ENCODE measurements at regions not wholly inside any gene's neighbourhood (a gene's known extent, or its start where the extent isn't known, plus 50 kb on each side); places are given as distances from the start of the nearest gene placed in this dataset.

DNA sequence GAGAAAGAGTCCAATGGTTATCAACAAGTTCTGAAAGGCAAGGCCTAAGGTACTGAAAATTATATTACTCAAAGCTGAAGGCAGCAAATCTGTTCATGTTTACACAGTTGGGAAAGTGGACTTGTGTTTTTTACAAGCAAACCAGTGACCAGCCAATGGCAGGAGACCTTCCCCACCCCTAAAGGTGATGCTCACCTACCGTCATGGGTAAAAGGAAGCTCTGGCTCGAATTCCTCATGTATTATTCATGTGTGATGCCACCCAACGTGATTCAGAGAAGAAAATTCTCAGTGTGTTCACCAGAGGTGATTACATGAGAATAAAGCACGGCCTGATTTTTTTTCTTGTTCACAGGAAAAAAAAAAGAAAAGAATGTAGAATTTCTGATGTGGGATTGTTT lies 1161.2 kb upstream of the SEL1L start:
- no peak for TF ChIP-seq POLR2A (IDR thresholded peaks at IDR 0.05)
- TF ChIP-seq, protein P1, sequence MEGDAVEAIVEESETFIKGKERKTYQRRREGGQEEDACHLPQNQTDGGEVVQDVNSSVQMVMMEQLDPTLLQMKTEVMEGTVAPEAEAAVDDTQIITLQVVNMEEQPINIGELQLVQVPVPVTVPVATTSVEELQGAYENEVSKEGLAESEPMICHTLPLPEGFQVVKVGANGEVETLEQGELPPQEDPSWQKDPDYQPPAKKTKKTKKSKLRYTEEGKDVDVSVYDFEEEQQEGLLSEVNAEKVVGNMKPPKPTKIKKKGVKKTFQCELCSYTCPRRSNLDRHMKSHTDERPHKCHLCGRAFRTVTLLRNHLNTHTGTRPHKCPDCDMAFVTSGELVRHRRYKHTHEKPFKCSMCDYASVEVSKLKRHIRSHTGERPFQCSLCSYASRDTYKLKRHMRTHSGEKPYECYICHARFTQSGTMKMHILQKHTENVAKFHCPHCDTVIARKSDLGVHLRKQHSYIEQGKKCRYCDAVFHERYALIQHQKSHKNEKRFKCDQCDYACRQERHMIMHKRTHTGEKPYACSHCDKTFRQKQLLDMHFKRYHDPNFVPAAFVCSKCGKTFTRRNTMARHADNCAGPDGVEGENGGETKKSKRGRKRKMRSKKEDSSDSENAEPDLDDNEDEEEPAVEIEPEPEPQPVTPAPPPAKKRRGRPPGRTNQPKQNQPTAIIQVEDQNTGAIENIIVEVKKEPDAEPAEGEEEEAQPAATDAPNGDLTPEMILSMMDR (IDR thresholded peaks at IDR 0.05) = no peak
- intact Hi-C loops (cut with DNase I; ENCODE audit: low total_unique reads) = no loop called here
- DNase-seq (ENCODE audit: low spot score in 2 of 2) = no peak
- no peak overlapping the region for H3K4me3 ChIP-seq (ENCODE audit: low read depth, poor library complexity, severe bottlenecking)
- 55 to 62% methylated on average over 4 of the region's 4 CpGs for WGBS, 2 donors

DNA sequence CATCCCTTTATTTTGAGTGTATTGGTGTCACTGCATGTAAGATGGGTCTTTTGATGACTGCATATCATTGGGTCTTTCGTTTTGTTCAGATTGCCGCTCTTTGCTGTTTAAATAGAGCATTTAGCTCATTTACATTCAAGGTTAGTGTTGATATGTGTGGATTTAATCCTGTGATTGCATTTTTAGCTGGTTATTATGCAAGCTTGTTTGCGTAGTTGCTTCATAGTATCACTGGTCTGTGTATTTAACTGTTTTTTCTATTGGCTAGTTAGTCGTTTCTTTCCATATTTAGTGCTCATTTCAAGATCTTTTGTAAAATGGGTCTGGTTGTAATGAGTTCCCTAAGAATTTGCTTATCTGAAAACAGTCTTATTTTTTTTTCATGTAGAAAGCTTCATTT lies 1170.6 kb upstream of the SEL1L start:
- intact Hi-C loops (cut with DNase I; ENCODE audit: low total_unique reads) = no loop called here
- DNase-seq (ENCODE audit: low spot score in 2 of 2) = no peak
- WGBS, 2 donors = 62 to 68% methylated on average over 4 of the region's 4 CpGs
- no peak overlapping the region for H3K4me3 ChIP-seq (ENCODE audit: low read depth, poor library complexity, severe bottlenecking)
- TF ChIP-seq, protein P1 (IDR thresholded peaks at IDR 0.05) = no peak
- TF ChIP-seq POLR2A (IDR thresholded peaks at IDR 0.05) = no peak

DNA sequence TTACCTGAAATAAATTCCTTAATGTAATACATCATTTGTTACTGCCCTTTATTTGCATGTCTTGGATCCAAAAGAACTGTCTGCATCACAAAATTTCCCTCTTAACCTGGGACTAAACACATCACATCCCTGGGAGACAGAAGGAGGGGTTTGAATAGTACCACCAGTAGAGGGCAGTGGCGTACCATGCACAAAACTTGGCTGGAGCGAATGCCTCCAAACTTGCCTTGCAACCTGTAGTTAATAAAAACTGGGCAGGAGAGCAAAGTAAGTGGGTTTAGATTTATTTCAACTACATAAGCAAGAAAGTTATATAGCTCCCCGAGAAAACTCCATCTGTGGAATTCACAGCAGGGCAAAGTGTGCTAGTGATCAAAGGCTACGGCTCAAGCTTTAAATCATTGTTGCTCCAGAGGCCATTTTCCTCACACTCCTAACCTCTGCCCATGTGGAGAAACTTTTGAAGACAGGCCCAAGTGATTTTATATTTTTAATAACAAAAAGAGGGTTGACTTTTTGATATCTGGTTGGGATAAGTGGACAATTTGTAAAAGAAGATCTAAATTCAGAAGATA lies 1176.7 kb upstream of the SEL1L start:
- TF ChIP-seq, protein P1 (IDR thresholded peaks at IDR 0.05) = no peak
- TF ChIP-seq POLR2A (IDR thresholded peaks at IDR 0.05) = no peak
- WGBS, 2 donors = 17 to 31% methylated on average over 4 of the region's 4 CpGs
- H3K4me3 ChIP-seq (ENCODE audit: low read depth, poor library complexity, severe bottlenecking) = no peak overlapping the region
- peak in 1 of 2 donors; percentile 31 for DNase-seq (ENCODE audit: low spot score in 2 of 2)
- intact Hi-C loops (cut with DNase I; ENCODE audit: low total_unique reads) = no loop called here

DNA sequence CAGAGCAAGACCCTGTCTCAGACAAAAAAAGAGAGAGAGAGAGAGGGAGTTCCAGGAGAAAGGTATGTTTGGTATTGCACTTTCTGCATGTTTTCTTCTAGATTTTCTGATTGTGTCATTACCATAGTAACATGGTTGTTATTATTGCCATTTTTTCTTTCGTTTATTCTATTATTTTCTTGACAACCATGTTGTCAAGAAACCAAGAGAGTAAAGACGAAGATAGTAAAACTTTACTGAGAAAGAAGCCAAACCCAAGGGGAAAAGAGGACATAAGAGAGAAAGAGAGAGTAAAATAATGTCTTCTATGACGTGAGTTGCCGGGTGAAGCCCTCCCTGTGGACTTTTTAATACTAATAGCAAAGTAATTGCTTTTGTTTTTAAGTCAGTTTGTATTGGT lies 1186.0 kb upstream of the SEL1L start:
- 25 to 43% methylated on average over 4 of the region's 4 CpGs for WGBS, 2 donors
- no peak overlapping the region for H3K4me3 ChIP-seq (ENCODE audit: low read depth, poor library complexity, severe bottlenecking)
- intact Hi-C loops (cut with DNase I; ENCODE audit: low total_unique reads) = no loop called here
- TF ChIP-seq, protein P1 (IDR thresholded peaks at IDR 0.05) = no peak
- no peak for TF ChIP-seq POLR2A (IDR thresholded peaks at IDR 0.05)
- DNase-seq (ENCODE audit: low spot score in 2 of 2) = no peak

DNA sequence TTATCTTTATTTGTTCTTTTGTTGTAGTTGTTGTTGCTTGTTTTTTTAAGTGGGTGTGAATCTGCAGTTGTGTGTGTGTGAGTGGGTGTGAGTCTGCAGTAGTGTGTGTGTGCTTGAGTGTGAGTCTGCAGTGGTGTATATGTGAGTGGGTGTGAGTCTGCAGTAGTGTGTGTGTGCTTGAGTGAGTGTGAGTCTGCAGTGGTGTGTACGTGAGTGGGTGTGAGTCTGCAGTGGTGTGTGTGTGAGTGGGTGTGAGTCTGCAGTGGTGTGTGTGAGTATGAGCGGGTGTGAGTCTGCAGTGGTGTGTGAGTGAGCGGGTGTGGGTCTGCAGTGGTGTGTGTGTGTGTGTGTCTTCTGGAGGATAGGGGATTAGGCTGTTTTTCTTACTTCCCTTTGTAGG lies 1186.8 kb upstream of the SEL1L start:
- WGBS, 2 donors = 66 to 83% methylated on average over 3 of the region's 3 CpGs
- no peak for TF ChIP-seq POLR2A (IDR thresholded peaks at IDR 0.05)
- intact Hi-C loops (cut with DNase I; ENCODE audit: low total_unique reads) = no loop called here
- no peak for DNase-seq (ENCODE audit: low spot score in 2 of 2)
- no peak overlapping the region for H3K4me3 ChIP-seq (ENCODE audit: low read depth, poor library complexity, severe bottlenecking)

DNA sequence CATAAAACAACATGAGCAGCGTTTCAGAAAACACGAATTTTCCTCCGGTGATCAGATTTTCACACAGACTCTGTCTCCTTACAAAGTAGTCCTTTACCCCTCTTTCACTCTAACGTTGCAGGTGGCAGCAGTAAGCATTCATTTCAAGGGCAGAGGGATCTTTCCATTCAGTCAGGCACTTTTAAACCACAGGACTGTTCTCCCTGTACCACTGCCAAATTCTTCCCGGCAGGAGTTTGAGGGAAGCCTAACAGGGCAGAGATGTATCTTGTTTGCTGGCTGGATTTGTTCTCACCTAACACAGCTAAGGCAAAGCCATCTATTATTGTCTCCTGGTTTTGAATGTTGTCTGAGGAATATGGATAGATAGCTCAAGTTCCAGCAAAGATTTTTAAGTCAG lies 1187.3 kb upstream of the SEL1L start:
- no peak overlapping the region for H3K4me3 ChIP-seq (ENCODE audit: low read depth, poor library complexity, severe bottlenecking)
- intact Hi-C loops (cut with DNase I; ENCODE audit: low total_unique reads) = no loop called here
- DNase-seq (ENCODE audit: low spot score in 2 of 2) = no peak
- no peak for TF ChIP-seq POLR2A (IDR thresholded peaks at IDR 0.05)
- TF ChIP-seq, protein P1 (IDR thresholded peaks at IDR 0.05) = no peak
- 22 to 38% methylated on average over 5 of the region's 5 CpGs for WGBS, 2 donors
